ENCODE measurements at regions not wholly inside any gene's neighbourhood (a gene's known extent, or its start where the extent isn't known, plus 50 kb on each side); places are given as distances from the start of the nearest gene placed in this dataset.

DNA sequence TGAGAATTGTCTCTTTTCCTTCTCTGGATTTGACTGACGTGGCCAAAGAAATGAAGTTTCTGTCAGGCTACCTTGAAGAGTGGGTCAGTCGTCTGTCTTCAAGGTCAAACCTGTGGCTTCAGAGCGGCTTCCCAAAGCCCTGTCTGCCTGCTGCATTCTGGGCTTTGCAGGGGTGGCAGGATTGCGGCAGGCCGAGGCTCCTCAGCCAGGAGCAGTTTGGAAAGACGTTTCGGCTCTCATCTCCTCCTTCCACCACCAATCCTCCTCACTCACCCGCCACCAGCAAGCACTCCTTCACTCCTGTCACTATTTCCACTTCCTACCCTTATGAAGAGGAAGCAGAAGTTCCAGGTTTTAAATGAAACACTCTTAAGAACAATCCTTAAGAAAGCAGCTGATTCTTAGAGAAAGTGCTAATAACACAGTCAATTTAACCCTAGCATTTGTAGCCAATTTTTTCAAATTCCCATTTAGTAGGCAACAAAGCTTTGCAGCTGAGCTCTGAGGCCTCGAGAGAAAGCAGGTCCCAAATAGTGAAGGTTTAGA lies 351.7 kb downstream of the ZNF608 start:
- Mint-ChIP-seq H3K27ac (no peak overlapping the region), H3K4me3 (no peak overlapping the region), H3K9me3 (ENCODE audit: insufficient read depth) (peaks cover 7% of the 10 kb centered on the region), H3K27me3 (no peaks in the 10 kb centered on the region), H3K4me1 (peaks cover 8% of the 10 kb centered on the region)
- Histone ChIP-seq H3K79me2 (ENCODE audit: control insufficient read depth, insufficient read depth, low read length) (no peaks in the 10 kb centered on the region), H3K27ac (ENCODE audit: low read length in 2 of 2) (no peak overlapping the region), H3K36me3 (replicated peaks in 1 of 2; ENCODE audit: control extremely low read depth in 1 of 2, control insufficient read depth in 1 of 2, extremely low read depth in 1 of 2, insufficient read depth in 2 of 2, low read length in 1 of 2) (no peaks in the 10 kb centered on the region), H3K9ac (ENCODE audit: low read length) (no peak overlapping the region), H3K4me3 (ENCODE audit: control extremely low read depth in 1 of 5, extremely low read depth in 1 of 5, insufficient read depth in 1 of 5, low read depth in 2 of 5, low read length in 4 of 5) (no peak overlapping the region), H3K9me3 (ENCODE audit: control extremely low read depth in 1 of 3, control insufficient read depth in 2 of 3, insufficient read depth in 1 of 3, low read length in 2 of 3) (peaks cover 0 to 8% (median 0%) of the 10 kb centered on the region in 3 donors), H3K4me2 (replicated peaks; ENCODE audit: low read depth, low read length, poor library complexity, severe bottlenecking) (no peak overlapping the region), H3K27me3 (replicated peaks in 1 of 4; ENCODE audit: control extremely low read depth in 1 of 4, control insufficient read depth in 3 of 4, insufficient read depth in 4 of 4, low read length in 3 of 4) (no peaks in the 10 kb centered on the region), H2AFZ (ENCODE audit: insufficient read depth, low read depth, low read length, poor library complexity, severe bottlenecking) (no peak overlapping the region), H3K4me1 (ENCODE audit: control insufficient read depth in 2 of 2, insufficient read depth in 2 of 2, low read length in 2 of 2) (peaks cover 0 to 7% of the 10 kb centered on the region in 2 donors), H4K20me1 (ENCODE audit: control insufficient read depth, insufficient read depth, low read length, poor library complexity, severe bottlenecking) (no peaks in the 10 kb centered on the region)
- 95% methylated on average over 6 of the region's 9 CpGs for WGBS (ENCODE audit: insufficient coverage)
- CTCF ChIA-PET: no interaction called here
- POLR2A ChIA-PET: no interaction called here
- TF ChIP-seq, protein P1, sequence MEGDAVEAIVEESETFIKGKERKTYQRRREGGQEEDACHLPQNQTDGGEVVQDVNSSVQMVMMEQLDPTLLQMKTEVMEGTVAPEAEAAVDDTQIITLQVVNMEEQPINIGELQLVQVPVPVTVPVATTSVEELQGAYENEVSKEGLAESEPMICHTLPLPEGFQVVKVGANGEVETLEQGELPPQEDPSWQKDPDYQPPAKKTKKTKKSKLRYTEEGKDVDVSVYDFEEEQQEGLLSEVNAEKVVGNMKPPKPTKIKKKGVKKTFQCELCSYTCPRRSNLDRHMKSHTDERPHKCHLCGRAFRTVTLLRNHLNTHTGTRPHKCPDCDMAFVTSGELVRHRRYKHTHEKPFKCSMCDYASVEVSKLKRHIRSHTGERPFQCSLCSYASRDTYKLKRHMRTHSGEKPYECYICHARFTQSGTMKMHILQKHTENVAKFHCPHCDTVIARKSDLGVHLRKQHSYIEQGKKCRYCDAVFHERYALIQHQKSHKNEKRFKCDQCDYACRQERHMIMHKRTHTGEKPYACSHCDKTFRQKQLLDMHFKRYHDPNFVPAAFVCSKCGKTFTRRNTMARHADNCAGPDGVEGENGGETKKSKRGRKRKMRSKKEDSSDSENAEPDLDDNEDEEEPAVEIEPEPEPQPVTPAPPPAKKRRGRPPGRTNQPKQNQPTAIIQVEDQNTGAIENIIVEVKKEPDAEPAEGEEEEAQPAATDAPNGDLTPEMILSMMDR (IDR thresholded peaks at IDR 0.05): no peak
- no peak for TF ChIP-seq EZH2 (IDR thresholded peaks at IDR 0.05; ENCODE audit: borderline replicate concordance, insufficient read depth, low read depth, low read length, poor library complexity, severe bottlenecking)
- ATAC-seq (ENCODE audit: low read depth) (no peak), DNase-seq (no peak)
- intact Hi-C loops (cut with micrococcal nuclease): no loop called here

DNA sequence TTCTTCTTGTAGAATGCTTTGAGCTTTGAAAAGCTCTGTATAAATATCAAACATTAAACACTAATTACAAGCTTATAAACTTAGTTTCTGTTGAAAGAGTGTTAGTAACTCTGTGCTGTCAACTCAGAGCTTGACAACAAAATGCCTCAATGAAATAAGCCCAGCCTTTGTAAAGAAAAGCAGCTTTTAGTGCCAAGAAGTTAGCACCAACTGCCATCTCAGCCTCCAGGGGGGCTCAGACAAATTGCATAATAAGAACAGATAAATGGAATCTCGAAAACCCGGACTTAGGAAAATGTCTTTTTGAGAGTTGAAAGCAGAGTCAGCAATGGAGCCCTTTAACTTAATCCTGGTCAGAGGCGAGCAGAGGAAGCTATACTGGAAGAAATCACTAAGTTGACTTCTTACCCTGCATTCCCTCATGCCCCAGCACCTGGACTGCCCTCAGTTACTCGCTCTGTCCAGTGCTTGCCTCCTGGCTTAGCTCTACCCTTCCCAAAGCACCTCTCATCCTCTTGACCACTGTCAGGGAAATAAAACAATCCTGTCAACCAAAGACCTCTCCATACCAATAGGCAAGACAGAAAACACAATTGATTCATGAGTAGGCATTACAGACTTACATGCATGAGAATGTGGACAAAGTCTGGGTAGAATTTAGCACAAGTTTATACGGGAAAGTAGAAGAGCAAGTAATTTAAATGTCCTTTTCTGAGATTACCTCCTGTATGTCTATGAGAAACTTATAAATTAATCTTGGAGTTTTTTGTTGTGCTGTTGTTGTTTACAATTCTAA lies 352.7 kb downstream of the ZNF608 start:
- H3K9me3 Mint-ChIP-seq (ENCODE audit: insufficient read depth): peaks cover 9% of the 10 kb centered on the region
- ChIA-PET POLR2A (no interaction called here), CTCF (no interaction called here)
- no peaks in the 10 kb centered on the region for H3K27me3 ChIP-seq (replicated peaks in 1 of 4; ENCODE audit: control extremely low read depth in 1 of 4, control insufficient read depth in 3 of 4, insufficient read depth in 4 of 4, low read length in 3 of 4)
- peaks cover 6% of the 10 kb centered on the region for H3K4me1 Mint-ChIP-seq
- no peak overlapping the region for H3K4me3 ChIP-seq (ENCODE audit: control extremely low read depth in 1 of 5, extremely low read depth in 1 of 5, insufficient read depth in 1 of 5, low read depth in 2 of 5, low read length in 4 of 5)
- H3K4me3 Mint-ChIP-seq: no peak overlapping the region
- no peak overlapping the region for H3K27ac Mint-ChIP-seq
- TF ChIP-seq EZH2 (IDR thresholded peaks at IDR 0.05; ENCODE audit: borderline replicate concordance, insufficient read depth, low read depth, low read length, poor library complexity, severe bottlenecking): no peak
- TF ChIP-seq, protein P1 (IDR thresholded peaks at IDR 0.05): no peak
- H3K27ac ChIP-seq (ENCODE audit: low read length in 2 of 2): no peak overlapping the region
- H3K4me2 ChIP-seq (replicated peaks; ENCODE audit: low read depth, low read length, poor library complexity, severe bottlenecking): no peak overlapping the region
- DNase-seq (no peak), ATAC-seq (ENCODE audit: low read depth) (no peak)
- no peaks in the 10 kb centered on the region for H3K36me3 ChIP-seq (replicated peaks in 1 of 2; ENCODE audit: control extremely low read depth in 1 of 2, control insufficient read depth in 1 of 2, extremely low read depth in 1 of 2, insufficient read depth in 2 of 2, low read length in 1 of 2)
- no peaks in the 10 kb centered on the region for H4K20me1 ChIP-seq (ENCODE audit: control insufficient read depth, insufficient read depth, low read length, poor library complexity, severe bottlenecking)
- no peaks in the 10 kb centered on the region for H3K27me3 Mint-ChIP-seq
- H3K4me1 ChIP-seq (ENCODE audit: control insufficient read depth in 2 of 2, insufficient read depth in 2 of 2, low read length in 2 of 2): peaks cover 0 to 7% of the 10 kb centered on the region in 2 donors
- H2AFZ ChIP-seq (ENCODE audit: insufficient read depth, low read depth, low read length, poor library complexity, severe bottlenecking): no peak overlapping the region
- no peaks in the 10 kb centered on the region for H3K79me2 ChIP-seq (ENCODE audit: control insufficient read depth, insufficient read depth, low read length)
- H3K9ac ChIP-seq (ENCODE audit: low read length): no peak overlapping the region
- intact Hi-C loops (cut with micrococcal nuclease): no loop called here
- WGBS (ENCODE audit: insufficient coverage): 98% methylated on average over 4 of the region's 5 CpGs
- H3K9me3 ChIP-seq (ENCODE audit: control extremely low read depth in 1 of 3, control insufficient read depth in 2 of 3, insufficient read depth in 1 of 3, low read length in 2 of 3): peaks cover 0 to 8% (median 0%) of the 10 kb centered on the region in 3 donors
